PC-9 (cell line): ENCODE measurements at regions not wholly inside any gene's neighbourhood (a gene's known extent, or its start where the extent isn't known, plus 50 kb on each side); places are given as distances from the start of the nearest gene placed in this dataset.

ENCODE experiments used
- BruUV-seq: library from RNA; stranded (reverse); fragments of 400-500 nt; replicated peaks from 2 replicates; lab custom pipeline; 2021; lab: Mats Ljungman, UMichigan
- CTCF ChIA-PET: fragments of 300-600 bp; sonication (Branson Sonifier 250); formaldehyde crosslinking; loops from one replicate; lab custom pipeline; 2022; ENCODE audit warnings: antibody characterized with exemption; lab: Charles Lee
- POLR2A ChIA-PET: fragments of 300-600 bp; sonication (Branson Sonifier 250); formaldehyde crosslinking; loops from one replicate; lab custom pipeline; 2022; ENCODE audit warnings: antibody characterized with exemption; ENCODE audit not compliant: unreplicated experiment; lab: Charles Lee
- DNase-seq, 2 experiments: peaks; one replicate each; pipeline versions ENCODE4 v3.0.0 to v3.0.0-alpha.2; 2015 to 2022; ENCODE audit warnings: mixed read lengths in 1 of 2
- H2AFZ ChIP-seq: fragments of 200-600 bp; sonication (generic); 2 replicates; pipeline ENCODE4 v1.8.1; 2017; ENCODE audit warnings: antibody characterized with exemption
- H3F3A ChIP-seq: fragments of 200-600 bp; sonication (generic); 2 replicates; pipeline ENCODE4 v1.8.1; 2017; ENCODE audit warnings: antibody characterized with exemption, mild to moderate bottlenecking, low read depth; ENCODE audit not compliant: insufficient read depth
- H3K27ac ChIP-seq: fragments of 200-600 bp; sonication (generic); 2 replicates; pipeline ENCODE4 v1.6.1; 2016; ENCODE audit warnings: mixed run types
- H3K27me3 ChIP-seq: fragments of 200-600 bp; sonication (generic); 2 replicates; pipeline ENCODE4 v1.6.1; 2016; ENCODE audit warnings: low read depth, mixed run types; ENCODE audit not compliant: insufficient read depth
- H3K36me3 ChIP-seq: fragments of 200-600 bp; sonication (generic); 2 replicates; pipeline ENCODE4 v1.6.1; 2016; ENCODE audit warnings: low read depth, mixed run types
- H3K4me1 ChIP-seq: fragments of 200-600 bp; sonication (generic); replicated peaks from 2 replicates; pipeline ENCODE4 v1.6.1; 2016; ENCODE audit warnings: mixed run types; ENCODE audit not compliant: insufficient read depth
- H3K4me2 ChIP-seq: fragments of 200-600 bp; sonication (generic); 2 replicates; pipeline ENCODE4 v1.6.1; 2017; ENCODE audit warnings: mixed run types
- H3K4me3 ChIP-seq: fragments of 200-600 bp; sonication (generic); 2 replicates; pipeline ENCODE4 v1.6.1; 2016; ENCODE audit warnings: mixed run types
- H3K79me2 ChIP-seq: fragments of 200-600 bp; sonication (generic); 2 replicates; pipeline ENCODE4 v1.6.1; 2017; ENCODE audit warnings: low read depth, mixed run types
- H3K9me2 ChIP-seq: fragments of 200-600 bp; sonication (generic); 2 replicates; pipeline ENCODE4 v1.8.1; 2017; ENCODE audit warnings: mild to moderate bottlenecking; ENCODE audit not compliant: insufficient read depth
- H3K9me3 ChIP-seq: fragments of 200-600 bp; sonication (generic); 2 replicates; pipeline ENCODE4 v1.8.1; 2016; ENCODE audit warnings: low read depth; ENCODE audit not compliant: insufficient read depth
- H4K20me1 ChIP-seq: fragments of 200-600 bp; sonication (generic); 2 replicates; pipeline ENCODE4 v1.8.1; 2017; ENCODE audit not compliant: insufficient read depth
- EZH2 ChIP-seq: fragments of 200-600 bp; sonication (generic); IDR thresholded peaks from 2 replicates; pipeline ENCODE4 v1.8.0; 2017; ENCODE audit warnings: antibody characterized with exemption, low read depth
- intact Hi-C: fragments of 100-400 bp; cut with micrococcal nuclease; formaldehyde crosslinking; loops from one replicate; pipeline ENCODE4 v1.10.0; 2022; ENCODE audit not compliant: unreplicated experiment
- TF ChIP-seq, protein P1 (sequence below): fragments of 200-600 bp; sonication (generic); conservative IDR thresholded peaks from 2 replicates; pipeline ENCODE4 v1.6.1; 2017; ENCODE audit warnings: mixed run types, antibody characterized with exemption, mild to moderate bottlenecking, moderate library complexity

DNA sequence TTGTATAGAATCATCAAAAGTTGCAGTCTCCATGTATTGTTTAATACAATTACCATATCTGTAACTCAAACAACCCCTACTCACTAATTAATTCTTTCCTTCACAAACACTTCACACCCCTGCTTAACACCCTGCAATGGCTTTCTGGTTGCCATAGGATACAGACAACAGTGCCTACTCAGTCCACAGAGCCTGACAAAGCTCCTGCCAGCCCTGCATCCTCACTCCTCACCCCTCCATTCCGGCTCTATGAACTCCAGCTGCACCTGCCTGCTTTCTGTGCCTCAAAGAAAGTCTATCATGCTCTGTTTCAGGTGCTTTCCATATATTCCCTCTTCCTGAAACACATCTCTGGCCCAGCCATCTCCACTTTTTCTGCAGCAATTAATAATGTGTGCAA lies 253.4 kb downstream of the HACE1 start:
- no peak for DNase-seq
- Histone ChIP-seq H2AFZ (no peak overlapping the region), H3K9me2 (no peaks in the 10 kb centered on the region; the same call in 1 of the 2 replicates), H3K27me3 (no peaks in the 10 kb centered on the region), H3K9me3 (no peaks in the 10 kb centered on the region), H3K4me2 (no peak overlapping the region), H3K36me3 (no peaks in the 10 kb centered on the region), H3K4me3 (no peak overlapping the region), H3K27ac (no peak overlapping the region), H4K20me1 (no peaks in the 10 kb centered on the region), H3K79me2 (no peaks in the 10 kb centered on the region), H3K4me1 (no peaks in the 10 kb centered on the region), H3F3A (no peaks in the 10 kb centered on the region)
- no peak for TF ChIP-seq EZH2
- TF ChIP-seq, protein P1, sequence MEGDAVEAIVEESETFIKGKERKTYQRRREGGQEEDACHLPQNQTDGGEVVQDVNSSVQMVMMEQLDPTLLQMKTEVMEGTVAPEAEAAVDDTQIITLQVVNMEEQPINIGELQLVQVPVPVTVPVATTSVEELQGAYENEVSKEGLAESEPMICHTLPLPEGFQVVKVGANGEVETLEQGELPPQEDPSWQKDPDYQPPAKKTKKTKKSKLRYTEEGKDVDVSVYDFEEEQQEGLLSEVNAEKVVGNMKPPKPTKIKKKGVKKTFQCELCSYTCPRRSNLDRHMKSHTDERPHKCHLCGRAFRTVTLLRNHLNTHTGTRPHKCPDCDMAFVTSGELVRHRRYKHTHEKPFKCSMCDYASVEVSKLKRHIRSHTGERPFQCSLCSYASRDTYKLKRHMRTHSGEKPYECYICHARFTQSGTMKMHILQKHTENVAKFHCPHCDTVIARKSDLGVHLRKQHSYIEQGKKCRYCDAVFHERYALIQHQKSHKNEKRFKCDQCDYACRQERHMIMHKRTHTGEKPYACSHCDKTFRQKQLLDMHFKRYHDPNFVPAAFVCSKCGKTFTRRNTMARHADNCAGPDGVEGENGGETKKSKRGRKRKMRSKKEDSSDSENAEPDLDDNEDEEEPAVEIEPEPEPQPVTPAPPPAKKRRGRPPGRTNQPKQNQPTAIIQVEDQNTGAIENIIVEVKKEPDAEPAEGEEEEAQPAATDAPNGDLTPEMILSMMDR, result no peak
- CTCF ChIA-PET, result no interaction called here
- intact Hi-C loops, result no loop called here
- POLR2A ChIA-PET, result interaction anchor here (0.9 kb wide), 1 partner anchor 273 kb away, joined by 4 read pairs; no protein-coding TSS in a partner anchor
- no TSS peak for BruUV-seq

DNA sequence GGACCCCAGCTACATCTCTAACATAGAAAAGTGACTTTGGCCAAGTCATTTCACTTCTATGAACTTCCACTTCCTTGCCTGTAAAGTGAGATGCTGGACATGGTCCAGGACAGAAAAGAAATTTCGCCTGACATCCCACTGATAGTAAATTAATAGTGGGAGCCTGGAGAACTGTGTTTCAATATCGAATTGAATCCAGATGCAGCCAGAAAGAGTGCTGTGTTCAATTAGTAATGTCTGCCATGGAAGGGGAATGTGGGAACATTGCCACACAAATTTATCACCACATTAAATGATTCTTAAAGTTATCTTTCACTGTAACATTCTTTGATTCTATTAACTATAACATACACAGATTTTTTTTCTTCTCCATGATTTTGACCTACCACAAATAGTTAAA lies 255.0 kb downstream of the HACE1 start:
- Histone ChIP-seq H4K20me1 (no peaks in the 10 kb centered on the region), H3K27ac (no peak overlapping the region), H3K4me1 (no peaks in the 10 kb centered on the region), H3K36me3 (no peaks in the 10 kb centered on the region), H3K9me3 (no peaks in the 10 kb centered on the region), H3K4me3 (no peak overlapping the region), H3K4me2 (no peak overlapping the region), H3F3A (no peaks in the 10 kb centered on the region), H2AFZ (no peak overlapping the region), H3K79me2 (no peaks in the 10 kb centered on the region), H3K9me2 (no peaks in the 10 kb centered on the region; the same call in 1 of the 2 replicates), H3K27me3 (no peaks in the 10 kb centered on the region)
- BruUV-seq, result no TSS peak
- ChIA-PET POLR2A (no interaction called here), CTCF (no interaction called here)
- DNase-seq, result no peak
- intact Hi-C loops, result no loop called here
- TF ChIP-seq, protein P1, result no peak
- no peak for TF ChIP-seq EZH2

DNA sequence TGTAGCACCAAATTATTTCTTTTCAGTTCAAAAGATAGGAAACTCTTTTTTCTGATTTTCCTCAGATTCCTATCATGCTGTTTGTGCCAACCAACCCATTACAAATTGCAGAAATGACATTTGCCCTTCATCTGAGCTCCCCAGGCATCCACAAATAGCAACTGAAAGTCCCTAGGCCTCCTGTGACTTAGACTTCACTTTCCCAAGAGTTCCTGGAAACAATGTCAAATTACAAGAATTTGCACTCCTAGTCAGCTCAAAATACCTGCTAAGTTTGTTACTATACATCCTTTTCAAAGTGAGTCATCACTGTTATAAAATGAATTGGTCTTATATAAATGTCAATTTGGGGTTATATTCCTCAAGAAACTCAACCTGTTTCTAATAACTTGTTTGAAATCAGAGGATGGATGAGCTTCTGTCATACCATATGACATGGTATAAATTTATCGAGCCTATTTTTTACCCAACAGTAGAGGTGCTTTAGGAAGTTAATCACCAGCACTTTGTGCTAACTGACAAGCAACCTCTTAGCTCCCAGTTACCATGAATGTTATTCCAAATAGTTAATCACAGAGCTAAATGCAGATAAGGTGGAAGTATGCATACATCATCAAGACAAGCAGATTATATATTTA lies 256.5 kb downstream of the HACE1 start:
- no TSS peak for BruUV-seq
- Histone ChIP-seq H3K9me2 (no peaks in the 10 kb centered on the region; the same call in 1 of the 2 replicates), H3K79me2 (no peaks in the 10 kb centered on the region), H3K9me3 (no peaks in the 10 kb centered on the region), H3K4me1 (no peaks in the 10 kb centered on the region), H3K4me2 (no peak overlapping the region), H3F3A (no peaks in the 10 kb centered on the region), H3K27me3 (no peaks in the 10 kb centered on the region), H3K27ac (no peak overlapping the region), H4K20me1 (no peaks in the 10 kb centered on the region), H2AFZ (no peak overlapping the region), H3K4me3 (no peak overlapping the region), H3K36me3 (no peaks in the 10 kb centered on the region)
- POLR2A ChIA-PET, result no interaction called here
- intact Hi-C loops, result no loop called here
- no peak for TF ChIP-seq EZH2
- TF ChIP-seq, protein P1, result no peak
- no peak for DNase-seq
- CTCF ChIA-PET, result no interaction called here
